SKM-1 treated with dmso at 0.1 percent for 144 hours (cell line): ENCODE measurements at regions not wholly inside any gene's neighbourhood (a gene's known extent, or its start where the extent isn't known, plus 50 kb on each side); places are given as distances from the start of the nearest gene placed in this dataset.

ENCODE experiments used
- DNase-seq: peaks from one replicate; lab custom pipeline; 2025; ENCODE audit not compliant: unreplicated experiment; lab: John Stamatoyannopoulos, UW

- no peak for DNase-seq
Observed at GRCh38 chr4:181528570-181529184, 714.5 kb upstream of the TENM3 start.

GRCh38 chr4:181529537-181529936 lies 713.7 kb upstream of the TENM3 start:
- no peak for DNase-seq

- no peak for DNase-seq
Observed at GRCh38 chr4:181536196-181536746, 706.9 kb upstream of the TENM3 start.

- no peak for DNase-seq
Observed at GRCh38 chr4:181536811-181537434, 706.3 kb upstream of the TENM3 start.

- no peak for DNase-seq
Observed at GRCh38 chr4:181538431-181538830, 704.8 kb upstream of the TENM3 start.

- no peak for DNase-seq
Observed at GRCh38 chr4:181541396-181541795, 701.8 kb upstream of the TENM3 start.

GRCh38 chr4:181548873-181549575 lies 694.2 kb upstream of the TENM3 start:
- no peak for DNase-seq

- DNase-seq, result no peak
Observed at GRCh38 chr4:181549576-181550188, 693.5 kb upstream of the TENM3 start.

GRCh38 chr4:181550381-181550780 lies 692.8 kb upstream of the TENM3 start:
- DNase-seq, result no peak

GRCh38 chr4:181559637-181560036 lies 683.6 kb upstream of the TENM3 start:
- DNase-seq, result no peak

GRCh38 chr4:181562399-181562798 lies 680.8 kb upstream of the TENM3 start:
- no peak for DNase-seq

GRCh38 chr4:181564625-181565024 lies 678.6 kb upstream of the TENM3 start:
- no peak for DNase-seq

- DNase-seq, result no peak
Observed at GRCh38 chr4:181566490-181566889, 676.7 kb upstream of the TENM3 start.

GRCh38 chr4:181569553-181569952 lies 673.6 kb upstream of the TENM3 start:
- DNase-seq, result peak; percentile 9

- no peak for DNase-seq
Observed at GRCh38 chr4:181578911-181579310, 664.3 kb upstream of the TENM3 start.

- DNase-seq, result no peak
Observed at GRCh38 chr4:181579486-181579885, 663.7 kb upstream of the TENM3 start.

- DNase-seq, result no peak
Observed at GRCh38 chr4:181581983-181582382, 661.2 kb upstream of the TENM3 start.

GRCh38 chr4:181582595-181582994 lies 660.6 kb upstream of the TENM3 start:
- DNase-seq, result no peak

- DNase-seq, result no peak
Observed at GRCh38 chr4:181588733-181589302, 654.4 kb upstream of the TENM3 start.

GRCh38 chr4:181592221-181592745 lies 650.9 kb upstream of the TENM3 start:
- no peak for DNase-seq

- no peak for DNase-seq
Observed at GRCh38 chr4:181593703-181594102, 649.5 kb upstream of the TENM3 start.
